ENCODE measurements at regions not wholly inside any gene's neighbourhood (a gene's known extent, or its start where the extent isn't known, plus 50 kb on each side); places are given as distances from the start of the nearest gene placed in this dataset.

GRCh38 chrX:4963432-4963831, 1250.0 kb upstream of the PRKX start:
- intact Hi-C loops (cut with micrococcal nuclease): no loop called here
- Mint-ChIP-seq H3K27me3 (ENCODE audit: low read depth) (no peaks in the 10 kb centered on the region), H3K9me3 (peaks cover 6% of the 10 kb centered on the region), H3K4me3 (ENCODE audit: low read depth) (no peak overlapping the region), H3K4me1 (ENCODE audit: low read depth) (no peaks in the 10 kb centered on the region), H3K36me3 (ENCODE audit: low read depth) (no peaks in the 10 kb centered on the region), H3K27ac (no peak overlapping the region)
- no peak for DNase-seq (ENCODE audit: low spot score)

- Mint-ChIP-seq H3K9me3 (peaks cover 5% of the 10 kb centered on the region), H3K27me3 (ENCODE audit: low read depth) (no peaks in the 10 kb centered on the region), H3K4me1 (ENCODE audit: low read depth) (no peaks in the 10 kb centered on the region), H3K27ac (no peak overlapping the region), H3K36me3 (ENCODE audit: low read depth) (no peaks in the 10 kb centered on the region), H3K4me3 (ENCODE audit: low read depth) (no peak overlapping the region)
- no peak for DNase-seq (ENCODE audit: low spot score)
- intact Hi-C loops (cut with micrococcal nuclease): no loop called here
These were observed 1231.3 kb upstream of the PRKX start for GRCh38 chrX:4944767-4945166.

- Mint-ChIP-seq H3K27ac (no peak overlapping the region), H3K4me3 (ENCODE audit: low read depth) (no peak overlapping the region), H3K27me3 (ENCODE audit: low read depth) (no peaks in the 10 kb centered on the region), H3K9me3 (peaks cover 5% of the 10 kb centered on the region), H3K36me3 (ENCODE audit: low read depth) (no peaks in the 10 kb centered on the region), H3K4me1 (ENCODE audit: low read depth) (no peaks in the 10 kb centered on the region)
- intact Hi-C loops (cut with micrococcal nuclease): no loop called here
- no peak for DNase-seq (ENCODE audit: low spot score)
These were observed 1222.9 kb upstream of the PRKX start for GRCh38 chrX:4936315-4936714.

GRCh38 chrX:4935846-4936245, 1222.4 kb upstream of the PRKX start:
- Mint-ChIP-seq H3K4me3 (ENCODE audit: low read depth) (no peak overlapping the region), H3K27ac (no peak overlapping the region), H3K9me3 (peaks cover 5% of the 10 kb centered on the region), H3K36me3 (ENCODE audit: low read depth) (no peaks in the 10 kb centered on the region), H3K27me3 (ENCODE audit: low read depth) (no peaks in the 10 kb centered on the region), H3K4me1 (ENCODE audit: low read depth) (no peaks in the 10 kb centered on the region)
- intact Hi-C loops (cut with micrococcal nuclease): no loop called here
- no peak for DNase-seq (ENCODE audit: low spot score)

- intact Hi-C loops (cut with micrococcal nuclease): no loop called here
- Mint-ChIP-seq H3K36me3 (ENCODE audit: low read depth) (no peaks in the 10 kb centered on the region), H3K4me3 (ENCODE audit: low read depth) (no peak overlapping the region)
These were observed 1222.0 kb upstream of the PRKX start for GRCh38 chrX:4935401-4935800.

GRCh38 chrX:4932790-4933189, 1219.3 kb upstream of the PRKX start:
- DNase-seq (ENCODE audit: low spot score): no peak
- intact Hi-C loops (cut with micrococcal nuclease): no loop called here
- H3K4me1 Mint-ChIP-seq (ENCODE audit: low read depth): no peaks in the 10 kb centered on the region
- no peak overlapping the region for H3K4me3 Mint-ChIP-seq (ENCODE audit: low read depth)
- no peak overlapping the region for H3K27ac Mint-ChIP-seq
- no peaks in the 10 kb centered on the region for H3K36me3 Mint-ChIP-seq (ENCODE audit: low read depth)
- peaks cover 11% of the 10 kb centered on the region for H3K9me3 Mint-ChIP-seq
- H3K27me3 Mint-ChIP-seq (ENCODE audit: low read depth): no peaks in the 10 kb centered on the region

More at GRCh38 chrX:4935401-4935800, 1222.0 kb upstream of the PRKX start:
- Mint-ChIP-seq H3K27me3 (ENCODE audit: low read depth) (no peaks in the 10 kb centered on the region), H3K9me3 (peaks cover 9% of the 10 kb centered on the region), H3K4me1 (ENCODE audit: low read depth) (no peaks in the 10 kb centered on the region), H3K27ac (no peak overlapping the region)
- no peak for DNase-seq (ENCODE audit: low spot score)

GRCh38 chrX:4930426-4930825, 1217.0 kb upstream of the PRKX start:
- H3K9me3 Mint-ChIP-seq: peaks cover 7% of the 10 kb centered on the region
- no peaks in the 10 kb centered on the region for H3K36me3 Mint-ChIP-seq (ENCODE audit: low read depth)
- DNase-seq (ENCODE audit: low spot score): no peak
- no peaks in the 10 kb centered on the region for H3K27me3 Mint-ChIP-seq (ENCODE audit: low read depth)
- no peak overlapping the region for H3K4me3 Mint-ChIP-seq (ENCODE audit: low read depth)
- H3K27ac Mint-ChIP-seq: no peak overlapping the region
- no peaks in the 10 kb centered on the region for H3K4me1 Mint-ChIP-seq (ENCODE audit: low read depth)
- intact Hi-C loops (cut with micrococcal nuclease): no loop called here

- H3K27ac Mint-ChIP-seq: no peak overlapping the region
- intact Hi-C loops (cut with micrococcal nuclease): no loop called here
- H3K4me1 Mint-ChIP-seq (ENCODE audit: low read depth): no peaks in the 10 kb centered on the region
- H3K36me3 Mint-ChIP-seq (ENCODE audit: low read depth): no peaks in the 10 kb centered on the region
- peaks cover 6% of the 10 kb centered on the region for H3K9me3 Mint-ChIP-seq
- no peak for DNase-seq (ENCODE audit: low spot score)
- no peaks in the 10 kb centered on the region for H3K27me3 Mint-ChIP-seq (ENCODE audit: low read depth)
- H3K4me3 Mint-ChIP-seq (ENCODE audit: low read depth): no peak overlapping the region
These were observed 1212.5 kb upstream of the PRKX start for GRCh38 chrX:4925911-4926310.

GRCh38 chrX:4909348-4909747, 1195.9 kb upstream of the PRKX start:
- Mint-ChIP-seq H3K36me3 (ENCODE audit: low read depth) (no peaks in the 10 kb centered on the region), H3K4me1 (ENCODE audit: low read depth) (no peaks in the 10 kb centered on the region), H3K27me3 (ENCODE audit: low read depth) (no peaks in the 10 kb centered on the region), H3K4me3 (ENCODE audit: low read depth) (no peak overlapping the region), H3K27ac (no peak overlapping the region), H3K9me3 (peaks cover 6% of the 10 kb centered on the region)
- intact Hi-C loops (cut with micrococcal nuclease): no loop called here
- no peak for DNase-seq (ENCODE audit: low spot score)

GRCh38 chrX:4905576-4905975, 1192.1 kb upstream of the PRKX start:
- Mint-ChIP-seq H3K4me1 (ENCODE audit: low read depth) (no peaks in the 10 kb centered on the region), H3K4me3 (ENCODE audit: low read depth) (no peak overlapping the region), H3K27me3 (ENCODE audit: low read depth) (no peaks in the 10 kb centered on the region), H3K9me3 (peaks cover 6% of the 10 kb centered on the region), H3K27ac (no peak overlapping the region), H3K36me3 (ENCODE audit: low read depth) (no peaks in the 10 kb centered on the region)
- no peak for DNase-seq (ENCODE audit: low spot score)
- intact Hi-C loops (cut with micrococcal nuclease): no loop called here

- Mint-ChIP-seq H3K4me3 (ENCODE audit: low read depth) (no peak overlapping the region), H3K27ac (no peak overlapping the region), H3K27me3 (ENCODE audit: low read depth) (no peaks in the 10 kb centered on the region), H3K9me3 (no peaks in the 10 kb centered on the region), H3K36me3 (ENCODE audit: low read depth) (no peaks in the 10 kb centered on the region), H3K4me1 (ENCODE audit: low read depth) (no peaks in the 10 kb centered on the region)
- DNase-seq (ENCODE audit: low spot score): no peak
- intact Hi-C loops (cut with micrococcal nuclease): no loop called here
These were observed 1167.8 kb upstream of the PRKX start for GRCh38 chrX:4881277-4881676.

GRCh38 chrX:4878640-4879039, 1165.2 kb upstream of the PRKX start:
- H3K4me1 Mint-ChIP-seq (ENCODE audit: low read depth): no peaks in the 10 kb centered on the region
- DNase-seq (ENCODE audit: low spot score): no peak
- intact Hi-C loops (cut with micrococcal nuclease): no loop called here
- no peaks in the 10 kb centered on the region for H3K36me3 Mint-ChIP-seq (ENCODE audit: low read depth)
- H3K9me3 Mint-ChIP-seq: peaks cover 2% of the 10 kb centered on the region
- no peak overlapping the region for H3K27ac Mint-ChIP-seq
- no peaks in the 10 kb centered on the region for H3K27me3 Mint-ChIP-seq (ENCODE audit: low read depth)
- H3K4me3 Mint-ChIP-seq (ENCODE audit: low read depth): no peak overlapping the region

- no peak for DNase-seq (ENCODE audit: low spot score)
- Mint-ChIP-seq H3K27ac (no peak overlapping the region), H3K36me3 (ENCODE audit: low read depth) (no peaks in the 10 kb centered on the region), H3K9me3 (peaks cover 4% of the 10 kb centered on the region), H3K27me3 (ENCODE audit: low read depth) (no peaks in the 10 kb centered on the region), H3K4me1 (ENCODE audit: low read depth) (no peaks in the 10 kb centered on the region), H3K4me3 (ENCODE audit: low read depth) (no peak overlapping the region)
- intact Hi-C loops (cut with micrococcal nuclease): no loop called here
These were observed 1162.8 kb upstream of the PRKX start for GRCh38 chrX:4876268-4876667.

- Mint-ChIP-seq H3K27me3 (ENCODE audit: low read depth) (no peaks in the 10 kb centered on the region), H3K4me1 (ENCODE audit: low read depth) (no peaks in the 10 kb centered on the region), H3K9me3 (no peaks in the 10 kb centered on the region), H3K27ac (no peak overlapping the region), H3K4me3 (ENCODE audit: low read depth) (no peak overlapping the region), H3K36me3 (ENCODE audit: low read depth) (no peaks in the 10 kb centered on the region)
- DNase-seq (ENCODE audit: low spot score): no peak
- intact Hi-C loops (cut with micrococcal nuclease): no loop called here
These were observed 1138.1 kb upstream of the PRKX start for GRCh38 chrX:4851534-4851933.
